ENCODE measurements at regions not wholly inside any gene's neighbourhood (a gene's known extent, or its start where the extent isn't known, plus 50 kb on each side); places are given as distances from the start of the nearest gene placed in this dataset.
A peak's percentile ranks its signal among the peaks of the same experiment; 100 is the strongest.
"Not testable (repeated sequence)": the region's sequence is repeated elsewhere in the genome, so short reads cannot be mapped to it uniquely, and the experiment has no call there.

DNA sequence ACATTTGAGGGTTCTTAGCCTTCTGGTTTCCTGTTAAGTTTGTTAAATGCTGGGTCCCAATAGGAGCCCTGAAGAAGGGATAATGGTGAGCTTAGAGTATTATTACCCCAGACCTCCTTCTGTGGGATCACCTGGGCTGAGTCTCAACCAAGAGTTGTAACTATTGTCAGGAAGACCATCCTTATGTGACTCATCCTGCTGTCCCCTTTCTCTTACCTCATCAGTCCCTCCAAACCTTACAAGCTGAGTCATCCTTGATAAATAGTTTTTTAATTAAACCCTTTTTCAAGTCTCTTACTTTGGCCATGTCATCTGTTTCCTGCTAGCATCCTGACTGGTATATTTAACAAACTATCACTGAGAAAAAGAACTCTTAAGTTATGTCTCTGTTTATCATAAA is 502.8 kb downstream of the LRRC70 start:
- DNase-seq (ENCODE audit: low spot score) = no peak
- intact Hi-C loops (cut with DNase I) = no loop called here

DNA sequence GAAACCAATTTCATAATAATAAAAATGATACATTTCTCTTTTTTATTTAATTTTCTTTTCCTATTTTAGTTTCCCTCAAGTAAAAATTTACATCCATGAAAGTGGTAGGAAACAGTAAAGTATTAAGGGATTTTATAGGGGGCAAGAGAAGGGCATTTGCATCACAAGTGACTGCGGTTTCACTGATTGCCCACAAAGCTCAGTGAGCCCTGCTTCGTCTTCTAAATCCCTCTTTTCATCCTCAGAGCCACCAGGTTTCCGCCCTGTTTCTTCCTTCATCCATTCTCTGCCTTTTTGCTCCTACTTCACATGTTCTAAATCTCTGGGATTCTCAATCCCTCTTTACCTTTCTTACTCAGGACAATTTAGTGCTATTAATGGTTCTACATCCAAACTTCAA is 491.4 kb downstream of the LRRC70 start:
- intact Hi-C loops (cut with DNase I) = no loop called here

DNA sequence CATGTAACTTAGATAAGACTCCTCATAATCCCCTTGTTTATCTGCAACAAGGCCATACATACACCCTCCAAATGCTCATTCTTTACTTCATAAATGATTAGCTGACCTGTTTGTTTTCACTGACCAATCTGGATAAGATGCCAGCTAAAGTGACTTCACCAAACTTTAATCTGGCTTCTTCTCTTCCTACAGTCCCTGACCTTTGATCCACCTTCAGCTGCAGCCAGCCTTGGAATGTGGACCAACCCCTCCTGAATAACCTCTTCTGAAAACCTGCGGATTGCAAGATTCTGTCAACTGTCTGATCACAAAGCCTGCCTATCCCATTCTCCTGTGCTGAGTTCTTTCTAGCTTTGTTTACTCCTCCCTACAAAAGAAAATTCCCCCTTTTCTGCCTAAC is 476.8 kb downstream of the LRRC70 start:
- intact Hi-C loops (cut with DNase I) = no loop called here
- no peak for DNase-seq (ENCODE audit: low spot score)

More for the DNA sequence above, 491.4 kb downstream of the LRRC70 start:
- DNase-seq (ENCODE audit: low spot score) = no peak

DNA sequence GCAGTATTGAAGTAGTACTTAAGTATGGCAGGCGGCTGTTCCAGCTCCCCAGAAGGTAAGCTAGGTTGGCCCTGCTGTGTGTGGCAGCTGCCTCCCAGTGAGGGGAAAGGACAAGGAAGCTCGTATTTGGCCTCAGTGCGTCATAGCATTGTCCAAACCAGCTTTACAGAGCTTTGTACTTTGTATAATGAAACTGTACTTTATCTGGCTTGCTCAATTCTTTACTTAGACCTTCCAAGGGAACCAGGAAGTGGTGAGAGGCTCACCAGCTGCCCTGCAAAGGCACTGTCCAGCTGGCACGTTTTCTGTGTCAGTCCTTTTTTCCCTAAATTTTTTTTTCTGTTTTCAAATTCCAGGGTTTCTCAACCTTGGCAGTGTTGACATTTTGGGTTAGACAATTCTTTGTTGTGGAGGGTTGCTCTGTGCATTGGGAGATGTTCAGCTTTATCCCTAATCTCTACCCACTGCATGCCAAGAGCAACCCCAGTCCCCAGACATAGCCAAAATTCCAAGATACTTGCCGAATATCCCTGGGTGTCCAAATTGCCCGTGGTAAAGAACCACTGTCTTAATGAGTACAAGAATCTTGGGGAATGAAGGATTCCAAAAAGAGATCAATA is 474.5 kb downstream of the LRRC70 start:
- peak; percentile 77 for DNase-seq (ENCODE audit: low spot score)
- intact Hi-C loops (cut with DNase I) = no loop called here

DNA sequence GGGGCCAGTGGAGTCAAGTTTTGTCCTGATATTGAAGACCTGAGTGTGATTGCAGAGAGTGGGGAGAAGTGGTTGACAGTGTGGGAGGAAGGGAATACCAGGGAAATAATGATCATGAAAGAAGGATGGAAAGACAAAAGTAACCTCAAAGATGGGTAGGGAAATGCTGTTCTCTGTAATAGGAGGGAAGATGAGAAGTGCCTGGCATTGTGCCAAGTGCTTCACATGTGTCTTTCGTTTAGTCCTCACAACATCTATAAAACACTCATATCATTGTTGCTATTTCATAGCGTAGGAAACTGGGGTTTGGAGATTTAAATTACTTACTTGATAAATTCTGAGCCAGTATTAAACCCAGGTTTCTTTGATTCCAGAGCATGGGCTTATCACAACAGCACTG is 472.3 kb downstream of the LRRC70 start:
- intact Hi-C loops (cut with DNase I) = no loop called here
- DNase-seq (ENCODE audit: low spot score) = no peak

DNA sequence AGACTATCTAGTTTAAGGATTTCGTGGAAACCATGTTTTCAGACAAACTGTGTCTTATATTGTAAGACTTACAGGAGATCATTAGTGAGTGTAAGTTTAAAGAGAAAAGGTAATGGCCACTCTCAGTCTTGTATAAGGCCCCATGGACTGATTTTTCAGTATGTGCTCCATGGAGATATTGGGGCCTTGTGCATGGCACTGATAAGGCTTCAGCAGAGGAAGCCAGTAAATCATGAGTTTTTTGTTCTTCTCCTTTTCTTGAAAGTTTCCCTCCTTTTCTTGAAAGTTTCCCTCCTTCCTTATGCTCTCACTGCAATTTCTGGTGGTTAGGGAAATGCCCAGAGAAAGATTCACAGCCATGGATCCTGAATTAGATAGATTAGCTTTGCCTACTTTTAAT is 471.3 kb downstream of the LRRC70 start:
- DNase-seq (ENCODE audit: low spot score) = no peak
- intact Hi-C loops (cut with DNase I) = no loop called here

DNA sequence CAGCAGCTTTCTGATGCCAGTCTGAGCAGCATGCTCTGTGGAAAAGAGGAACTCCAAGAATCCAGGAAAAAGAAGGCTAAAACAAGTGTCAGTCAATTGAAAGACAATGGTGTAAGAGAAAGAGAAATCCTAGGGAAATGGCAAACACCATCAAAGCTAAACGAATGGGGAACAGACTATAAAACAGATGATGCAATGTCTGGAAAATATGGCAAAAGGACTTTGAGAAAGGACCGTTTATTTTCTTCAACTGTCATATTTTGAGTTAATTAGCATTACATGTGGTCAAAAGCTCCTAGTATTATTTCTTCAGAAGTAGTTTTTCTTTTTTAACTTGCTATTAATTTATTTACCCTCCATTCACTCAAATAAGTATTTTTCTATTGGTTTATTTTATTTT is 465.2 kb downstream of the LRRC70 start:
- intact Hi-C loops (cut with DNase I) = no loop called here
- no peak for DNase-seq (ENCODE audit: low spot score)

DNA sequence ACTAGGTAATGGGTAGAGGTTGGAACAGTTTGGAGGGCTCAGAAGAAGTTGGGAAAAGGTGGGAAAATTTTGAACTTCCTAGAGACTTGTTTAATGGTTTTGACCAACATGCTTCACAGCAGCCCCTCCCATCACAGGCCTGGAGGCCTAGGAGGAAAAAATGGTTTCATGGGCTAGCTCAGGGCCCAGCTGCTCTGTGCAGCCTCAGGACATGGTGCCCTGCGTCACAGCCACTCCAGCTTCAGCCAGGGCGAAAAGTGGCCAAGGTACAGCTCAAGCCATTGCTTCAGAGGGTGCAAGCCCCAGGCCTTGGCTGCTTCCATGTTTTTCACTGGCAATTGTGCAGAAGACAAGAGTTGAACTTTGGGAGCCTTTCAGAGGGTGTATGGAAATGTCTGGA is 453.7 kb downstream of the LRRC70 start:
- intact Hi-C loops (cut with DNase I) = no loop called here
- no peak for DNase-seq (ENCODE audit: low spot score)

DNA sequence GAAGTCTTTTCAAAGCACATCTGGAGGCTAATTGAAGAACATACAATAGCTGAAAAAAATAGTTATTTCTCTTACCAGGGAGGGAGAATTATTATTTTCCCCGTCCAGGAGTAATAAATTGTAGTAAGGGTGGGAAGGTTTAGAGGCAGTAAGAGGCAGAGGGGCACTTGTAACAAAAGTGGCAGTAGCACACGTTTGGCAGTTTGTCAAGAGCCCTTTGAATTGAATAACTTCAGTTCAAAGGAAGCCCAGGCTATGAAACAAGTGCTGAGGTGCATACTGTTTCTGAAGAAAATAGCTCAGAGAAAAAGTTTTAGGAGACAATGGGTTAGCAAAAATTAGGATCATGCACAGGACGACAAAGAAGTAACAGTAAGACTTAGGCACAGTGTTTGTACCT is 451.3 kb downstream of the LRRC70 start:
- intact Hi-C loops (cut with DNase I) = no loop called here
- no peak for DNase-seq (ENCODE audit: low spot score)

DNA sequence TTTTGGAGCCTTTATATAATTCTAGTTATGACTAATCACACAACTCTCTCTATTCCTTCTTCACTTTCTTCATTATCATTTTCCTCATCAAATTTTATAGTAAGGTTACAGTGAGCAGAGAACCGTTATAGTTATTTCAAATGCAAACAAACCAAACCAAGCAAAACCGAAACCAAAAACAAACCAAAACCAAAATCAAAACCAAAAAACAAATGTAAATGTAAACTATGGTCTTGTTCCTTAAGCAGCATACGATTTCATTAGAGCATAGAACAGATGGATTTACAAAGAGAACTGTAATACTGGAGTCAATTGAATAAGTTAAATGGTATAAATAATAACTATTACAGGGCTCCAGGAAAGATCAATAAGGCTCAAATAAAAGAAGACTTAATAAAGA is 447.1 kb downstream of the LRRC70 start:
- intact Hi-C loops (cut with DNase I) = no loop called here
- DNase-seq (ENCODE audit: low spot score) = no peak

DNA sequence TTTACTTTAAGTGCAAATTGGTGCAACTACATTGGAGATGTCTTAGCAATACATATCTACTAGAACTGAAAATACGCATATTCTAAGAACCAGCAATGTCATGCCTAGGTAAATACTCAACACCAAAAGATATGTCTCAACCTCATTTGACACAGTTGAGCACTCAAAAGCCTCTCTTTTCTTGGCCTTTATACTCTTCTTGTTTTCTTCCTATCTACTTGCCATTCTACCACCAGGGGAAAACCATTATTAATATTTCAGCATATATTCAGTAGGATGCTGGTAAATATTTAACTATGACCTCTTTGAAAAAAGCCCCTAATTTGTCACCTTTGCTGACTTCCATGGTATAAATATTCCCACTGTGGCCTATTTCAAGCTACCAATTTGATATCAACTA is 443.8 kb downstream of the LRRC70 start:
- intact Hi-C loops (cut with DNase I) = no loop called here
- DNase-seq (ENCODE audit: low spot score) = no peak

DNA sequence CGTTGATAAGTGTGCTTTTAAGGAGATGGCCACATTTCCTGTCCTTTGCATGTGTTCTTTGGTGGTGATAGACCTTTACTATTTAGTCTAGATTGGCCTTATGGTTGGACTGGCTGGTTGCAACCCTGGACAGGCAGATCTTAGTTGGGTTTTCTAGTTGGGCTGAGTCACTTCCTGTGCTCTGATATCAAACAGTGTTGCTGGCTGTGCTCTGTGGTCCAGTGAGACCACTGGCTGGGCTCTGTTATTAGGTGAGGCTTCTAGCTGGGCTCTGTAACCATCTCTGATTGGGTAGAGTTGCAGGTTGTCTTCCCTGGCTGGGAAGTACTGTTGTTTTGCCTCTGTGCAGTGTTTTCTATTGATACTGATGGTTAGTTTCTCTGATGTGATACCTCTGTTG is 432.5 kb downstream of the LRRC70 start:
- intact Hi-C loops (cut with DNase I) = no loop called here

DNA sequence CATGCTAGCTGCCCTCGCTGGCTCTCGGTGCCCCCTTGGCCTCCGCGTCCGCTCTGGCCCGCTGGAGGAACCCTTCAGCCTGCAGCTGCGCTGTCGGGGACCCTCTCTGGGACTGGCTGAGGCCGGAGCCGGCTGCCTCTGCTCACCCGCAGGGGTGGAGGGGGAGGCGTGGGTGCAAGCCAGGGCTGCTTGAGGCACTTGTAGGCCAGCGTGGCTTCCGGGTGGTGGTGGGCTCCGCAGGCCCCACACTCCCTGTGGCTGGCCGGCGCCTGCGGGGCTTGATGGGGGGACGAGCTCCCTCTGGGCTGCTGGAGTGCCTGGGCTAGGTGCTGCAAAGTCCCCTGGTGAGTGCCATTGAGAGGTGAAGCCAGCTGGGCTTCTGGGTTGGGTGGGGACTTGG is 429.6 kb downstream of the LRRC70 start:
- intact Hi-C loops (cut with DNase I) = no loop called here
- peak; percentile 69 for DNase-seq (ENCODE audit: low spot score)

More for the DNA sequence above, 432.5 kb downstream of the LRRC70 start:
- DNase-seq (ENCODE audit: low spot score) = no peak

DNA sequence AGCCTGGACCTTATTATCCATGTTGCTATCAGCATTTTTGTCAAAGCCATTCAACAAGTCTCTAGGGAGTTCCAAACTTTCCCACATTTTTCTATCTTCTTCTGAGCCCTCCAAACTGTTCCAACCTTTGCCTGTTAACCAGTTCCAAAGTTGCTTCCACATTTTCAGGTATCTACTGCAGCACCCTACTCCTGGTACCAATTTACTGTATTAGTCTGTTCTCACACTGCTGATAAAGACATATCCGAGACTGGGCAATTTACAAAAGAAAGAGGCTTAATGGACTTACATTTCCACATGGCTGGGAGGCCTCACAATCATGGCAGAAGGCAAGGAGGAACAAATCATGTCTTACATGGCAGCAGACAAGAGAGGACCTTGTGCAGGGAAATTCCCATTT is 416.2 kb downstream of the LRRC70 start:
- DNase-seq (ENCODE audit: low spot score); intact Hi-C loops (cut with DNase I): not testable (repeated sequence)

DNA sequence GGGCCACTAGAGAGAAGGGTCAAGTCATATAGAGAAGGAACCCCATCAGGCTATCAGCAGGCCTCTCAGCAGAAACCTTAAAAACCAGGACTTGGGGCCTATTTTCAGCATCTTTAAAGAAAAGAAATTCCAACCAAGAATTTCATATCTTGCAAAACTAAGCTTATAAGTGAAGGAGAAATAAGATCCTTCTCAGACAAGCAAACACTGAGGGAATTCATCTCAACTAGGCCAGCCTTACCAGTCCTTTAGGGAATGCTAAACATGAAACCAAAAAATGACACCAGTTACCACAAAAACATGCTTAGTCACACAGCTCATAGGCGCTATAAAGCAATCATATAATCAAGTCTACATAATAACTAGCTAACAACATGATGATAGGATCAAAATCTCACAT is 407.1 kb downstream of the LRRC70 start:
- DNase-seq (ENCODE audit: low spot score) = no peak
- intact Hi-C loops (cut with DNase I) = no loop called here

DNA sequence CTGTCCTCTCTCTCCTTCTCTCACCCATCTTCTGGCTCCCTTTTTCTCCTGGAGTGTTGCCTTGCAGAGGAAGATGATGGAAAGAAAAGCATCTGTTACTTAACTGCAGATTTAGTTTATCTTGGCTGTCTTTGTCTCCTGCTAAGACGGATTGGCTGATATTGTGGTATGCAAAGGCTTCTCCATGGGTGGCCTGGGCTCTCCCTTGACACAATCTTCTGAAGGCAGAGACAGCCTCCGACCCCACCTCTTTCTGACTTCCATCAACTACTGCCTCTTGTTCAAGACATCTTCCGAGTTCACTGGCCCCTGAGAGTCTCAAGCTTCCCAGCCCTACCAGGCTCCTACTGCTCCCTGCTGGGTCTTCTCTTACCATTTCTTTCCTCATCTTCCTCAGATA is 403.7 kb downstream of the LRRC70 start:
- DNase-seq (ENCODE audit: low spot score) = no peak
- intact Hi-C loops (cut with DNase I) = no loop called here

DNA sequence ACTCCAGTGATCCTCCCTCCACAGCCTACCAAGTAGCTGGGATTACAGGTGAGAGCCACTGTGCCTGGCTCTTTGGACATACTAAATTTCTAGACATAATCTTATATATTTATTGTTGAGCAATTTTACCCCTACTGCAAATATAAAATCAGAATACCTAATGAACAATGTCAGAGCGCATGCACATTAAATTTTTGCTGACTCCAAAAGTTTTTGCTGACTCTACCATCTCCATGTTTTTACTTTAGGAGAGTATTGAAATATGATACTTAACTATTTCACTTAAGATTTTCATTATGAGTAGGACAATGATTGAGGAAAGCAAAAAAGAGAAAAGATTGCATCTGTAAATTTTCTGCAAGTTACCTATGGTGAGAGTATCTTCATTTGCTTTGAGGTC is 402.3 kb downstream of the LRRC70 start:
- no peak for DNase-seq (ENCODE audit: low spot score)
- intact Hi-C loops (cut with DNase I) = no loop called here

DNA sequence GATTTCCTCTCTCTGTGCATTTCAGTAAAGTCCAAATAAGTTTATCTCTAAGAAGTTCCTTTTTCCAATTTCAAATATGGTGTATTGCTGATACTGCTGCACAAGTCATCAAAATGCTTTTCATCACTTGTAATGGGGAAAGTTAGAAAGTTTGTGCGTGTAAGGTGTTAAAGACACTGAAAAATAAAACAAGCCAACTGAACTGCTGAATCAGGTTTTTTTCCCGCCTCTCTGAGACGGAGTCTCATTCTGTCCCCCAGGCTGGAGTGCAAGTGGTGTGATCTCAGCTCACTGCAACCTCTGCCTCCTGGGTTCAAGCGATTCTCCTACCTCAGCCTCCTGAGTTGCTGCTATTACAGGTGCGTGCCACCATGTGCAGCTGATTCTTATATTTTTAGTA is 400.9 kb downstream of the LRRC70 start:
- intact Hi-C loops (cut with DNase I) = no loop called here
- DNase-seq (ENCODE audit: low spot score) = no peak

DNA sequence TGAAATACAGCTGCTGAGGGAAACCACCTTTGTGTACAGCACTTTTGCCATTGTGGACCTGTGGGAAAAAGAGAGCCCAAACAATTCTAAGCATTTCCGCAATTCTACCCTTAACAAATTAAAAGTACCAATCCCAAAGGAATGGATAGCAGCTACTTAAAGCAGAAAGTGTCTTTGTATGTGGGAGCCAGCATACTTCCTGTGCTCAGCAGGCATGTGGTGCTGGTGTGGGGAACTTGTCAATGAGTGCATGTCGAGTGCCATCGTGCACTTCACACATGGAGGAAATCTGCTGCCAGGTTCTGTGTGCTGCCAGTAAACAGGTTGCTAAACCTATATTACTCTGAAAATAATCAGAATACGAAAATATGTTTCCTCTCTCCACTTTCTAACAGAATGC is 399.0 kb downstream of the LRRC70 start:
- no peak for DNase-seq (ENCODE audit: low spot score)
- intact Hi-C loops (cut with DNase I) = no loop called here

DNA sequence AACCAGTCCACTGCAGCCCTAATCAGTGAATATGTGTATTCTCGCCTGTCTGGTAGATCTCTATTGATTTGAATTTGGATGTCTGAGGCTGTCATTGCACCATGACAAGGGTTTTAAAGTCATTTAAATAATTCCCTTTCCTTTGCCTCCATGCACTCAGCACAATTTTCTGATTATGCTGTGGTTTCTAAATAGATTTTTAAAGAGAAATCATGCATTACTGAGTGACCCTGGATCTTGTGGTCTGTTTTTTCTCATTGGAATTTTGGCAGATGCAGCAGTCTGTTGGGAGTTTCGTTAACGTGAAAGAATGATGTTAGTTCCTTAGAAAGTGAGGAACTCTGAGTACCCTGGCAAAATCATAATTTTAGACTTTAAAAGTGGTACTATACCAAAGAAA is 396.0 kb downstream of the LRRC70 start:
- DNase-seq (ENCODE audit: low spot score) = no peak
- intact Hi-C loops (cut with DNase I) = no loop called here

DNA sequence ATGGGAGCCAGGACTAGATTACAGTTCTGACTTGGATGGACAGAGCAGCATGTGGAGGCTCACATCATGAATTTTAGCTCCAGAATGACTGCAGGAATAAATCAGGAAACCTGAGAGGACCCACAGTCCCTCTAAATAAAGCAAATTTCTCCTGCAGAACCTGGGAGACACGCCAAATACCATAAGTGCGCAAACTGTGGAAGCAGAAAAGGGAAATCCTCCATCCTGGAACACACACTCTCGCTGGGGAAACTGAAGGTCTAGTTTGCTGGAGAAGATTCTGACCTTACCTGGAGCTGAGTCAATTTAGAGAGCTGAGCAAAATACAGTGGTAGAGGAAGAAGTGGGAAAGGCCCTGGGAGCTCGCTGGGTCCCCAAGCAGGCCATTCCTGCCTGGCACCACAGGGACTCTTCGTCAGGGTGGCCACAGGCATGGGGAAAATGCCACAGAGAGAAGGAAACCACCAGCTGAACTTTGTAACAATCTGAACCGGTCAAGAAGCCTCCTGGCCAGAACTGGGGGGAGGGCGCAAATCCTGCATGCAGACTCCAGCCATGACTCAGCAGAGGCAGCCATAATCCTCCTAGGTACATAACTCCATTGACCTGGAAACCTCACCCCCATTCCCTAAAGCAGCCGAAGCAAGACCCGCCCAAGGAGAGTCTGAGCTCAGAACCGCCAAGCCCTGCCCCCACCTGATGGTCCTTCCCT is 390.9 kb downstream of the LRRC70 start:
- DNase-seq (ENCODE audit: low spot score) = no peak
- intact Hi-C loops (cut with DNase I) = no loop called here
